HEK293 (cell line): ENCODE measurements at regions not wholly inside any gene's neighbourhood (a gene's known extent, or its start where the extent isn't known, plus 50 kb on each side); places are given as distances from the start of the nearest gene placed in this dataset.
"Not testable (repeated sequence)": the region's sequence is repeated elsewhere in the genome, so short reads cannot be mapped to it uniquely, and the experiment has no call there.

Experiments used
- ATF2 ChIP-seq: fragments of 450-650 bp; formaldehyde crosslinking; IDR thresholded peaks from 2 replicates; pipeline ENCODE4 v1.5.1; 2016; ENCODE audit warnings: missing biosample characterization, missing genetic modification characterization, low read depth
- TCF7L2 ChIP-seq: IDR thresholded peaks from 2 replicates; pipeline ENCODE4 v1.6.1; 2011; ENCODE audit warnings: low read depth, mild to moderate bottlenecking, inconsistent platforms, low read length, moderate library complexity, borderline replicate concordance
- ZIC2 ChIP-seq: fragments of 450-650 bp; formaldehyde crosslinking; IDR thresholded peaks from 2 replicates; pipeline ENCODE4 v1.5.1; 2016; ENCODE audit warnings: missing biosample characterization, missing genetic modification characterization
- ZNF292 ChIP-seq: fragments of 450-650 bp; formaldehyde crosslinking; IDR thresholded peaks from 2 replicates; pipeline ENCODE4 v1.5.1; 2016; ENCODE audit warnings: low read depth, missing biosample characterization, missing genetic modification characterization, borderline replicate concordance
- ZNF426 ChIP-seq: fragments of 450-650 bp; formaldehyde crosslinking; IDR thresholded peaks from 2 replicates; pipeline ENCODE4 v1.5.1; 2017; ENCODE audit warnings: missing biosample characterization, missing genetic modification characterization, mild to moderate bottlenecking, inconsistent platforms, moderate library complexity
- TF ChIP-seq, protein P1 (sequence below): fragments of 450-650 bp; formaldehyde crosslinking; IDR thresholded peaks from 2 replicates; pipeline ENCODE4 v1.5.1; 2016; ENCODE audit warnings: missing biosample characterization, missing genetic modification characterization
- TF ChIP-seq, protein P2 (sequence below): fragments of 450-650 bp; formaldehyde crosslinking; IDR thresholded peaks from 2 replicates; pipeline ENCODE4 v1.5.1; 2016; ENCODE audit warnings: missing biosample characterization, missing genetic modification characterization

- TF ChIP-seq ZNF292; TCF7L2; ZIC2 (tag by site-specific recombination); ATF2 (tag by site-specific recombination); ZNF426: not testable (repeated sequence)
- TF ChIP-seq, protein P1, sequence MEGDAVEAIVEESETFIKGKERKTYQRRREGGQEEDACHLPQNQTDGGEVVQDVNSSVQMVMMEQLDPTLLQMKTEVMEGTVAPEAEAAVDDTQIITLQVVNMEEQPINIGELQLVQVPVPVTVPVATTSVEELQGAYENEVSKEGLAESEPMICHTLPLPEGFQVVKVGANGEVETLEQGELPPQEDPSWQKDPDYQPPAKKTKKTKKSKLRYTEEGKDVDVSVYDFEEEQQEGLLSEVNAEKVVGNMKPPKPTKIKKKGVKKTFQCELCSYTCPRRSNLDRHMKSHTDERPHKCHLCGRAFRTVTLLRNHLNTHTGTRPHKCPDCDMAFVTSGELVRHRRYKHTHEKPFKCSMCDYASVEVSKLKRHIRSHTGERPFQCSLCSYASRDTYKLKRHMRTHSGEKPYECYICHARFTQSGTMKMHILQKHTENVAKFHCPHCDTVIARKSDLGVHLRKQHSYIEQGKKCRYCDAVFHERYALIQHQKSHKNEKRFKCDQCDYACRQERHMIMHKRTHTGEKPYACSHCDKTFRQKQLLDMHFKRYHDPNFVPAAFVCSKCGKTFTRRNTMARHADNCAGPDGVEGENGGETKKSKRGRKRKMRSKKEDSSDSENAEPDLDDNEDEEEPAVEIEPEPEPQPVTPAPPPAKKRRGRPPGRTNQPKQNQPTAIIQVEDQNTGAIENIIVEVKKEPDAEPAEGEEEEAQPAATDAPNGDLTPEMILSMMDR, result not testable (repeated sequence)
- TF ChIP-seq, protein P2, sequence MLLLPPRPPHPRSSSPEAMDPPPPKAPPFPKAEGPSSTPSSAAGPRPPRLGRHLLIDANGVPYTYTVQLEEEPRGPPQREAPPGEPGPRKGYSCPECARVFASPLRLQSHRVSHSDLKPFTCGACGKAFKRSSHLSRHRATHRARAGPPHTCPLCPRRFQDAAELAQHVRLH, result not testable (repeated sequence)
These were observed 482.9 kb downstream of the FAT4 start for GRCh38 chr4:125797621-125798020.
